ENCODE measurements at regions not wholly inside any gene's neighbourhood (a gene's known extent, or its start where the extent isn't known, plus 50 kb on each side); places are given as distances from the start of the nearest gene placed in this dataset.

DNA sequence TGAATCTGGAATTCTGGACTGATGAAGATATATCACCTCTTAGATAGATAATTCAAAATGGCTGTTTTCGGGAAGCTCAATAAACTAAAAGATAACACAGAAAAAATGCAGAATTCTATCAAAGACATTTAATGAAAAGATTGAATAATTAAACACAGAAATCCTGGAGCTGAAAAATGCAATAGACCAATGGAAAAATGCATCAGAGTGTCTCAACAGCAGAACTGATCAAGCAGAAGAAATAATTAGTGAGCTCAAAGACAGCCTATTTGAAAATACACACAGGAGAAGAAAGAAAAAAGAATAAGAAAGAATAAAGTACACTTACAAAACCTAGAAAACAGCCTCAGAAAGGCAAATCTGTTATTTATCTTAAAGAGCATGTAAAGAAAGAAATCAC is 356.4 kb upstream of the B3GAT1 start:
- Histone ChIP-seq H3K9me2 (replicated peaks; ENCODE audit: insufficient read depth, low read length) (no peaks in the 10 kb centered on the region), H4K20me1 (ENCODE audit: insufficient read depth, low read depth, low read length) (no peaks in the 10 kb centered on the region), H3K9me3 (ENCODE audit: low read length) (no peaks in the 10 kb centered on the region), H3K9ac (ENCODE audit: low read length) (no peak overlapping the region), H3K36me3 (ENCODE audit: insufficient read depth, low read length) (no peaks in the 10 kb centered on the region), H3K27me3 (ENCODE audit: low read length) (no peaks in the 10 kb centered on the region), H3K4me2 (ENCODE audit: low read depth, low read length, poor library complexity, severe bottlenecking) (no peak overlapping the region), H3K79me2 (ENCODE audit: low read length) (no peaks in the 10 kb centered on the region), H3K4me1 (ENCODE audit: low read length) (no peaks in the 10 kb centered on the region), H3K4me3 (ENCODE audit: low read length) (no peak overlapping the region), H2AFZ (ENCODE audit: low read length) (no peak overlapping the region), H3K27ac (ENCODE audit: low read length) (no peak overlapping the region)
- no peak for DNase-seq

DNA sequence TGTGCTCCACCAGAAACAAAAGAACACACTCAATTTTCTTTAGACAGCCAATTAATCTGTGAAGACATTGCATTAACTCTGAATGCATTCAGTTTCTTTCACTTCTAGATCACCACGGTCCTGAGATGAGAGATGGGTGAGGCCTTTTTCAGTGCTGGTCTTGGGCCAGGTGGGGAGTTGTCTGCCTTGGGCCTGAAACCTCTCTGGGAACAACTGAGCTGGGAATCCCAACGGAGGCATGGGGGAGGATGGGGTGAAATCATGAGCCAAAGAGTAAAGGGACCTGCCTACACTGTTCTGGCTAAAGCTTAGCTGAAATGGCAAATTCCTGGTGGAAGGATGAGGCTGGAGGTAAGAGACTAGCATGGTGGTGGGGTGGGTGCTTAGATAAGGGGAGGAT is 353.5 kb upstream of the B3GAT1 start:
- Histone ChIP-seq H3K27me3 (ENCODE audit: low read length) (no peaks in the 10 kb centered on the region), H3K4me3 (ENCODE audit: low read length) (no peak overlapping the region), H3K27ac (ENCODE audit: low read length) (no peak overlapping the region), H3K79me2 (ENCODE audit: low read length) (no peaks in the 10 kb centered on the region), H3K4me2 (ENCODE audit: low read depth, low read length, poor library complexity, severe bottlenecking) (no peak overlapping the region), H2AFZ (ENCODE audit: low read length) (no peak overlapping the region), H3K36me3 (ENCODE audit: insufficient read depth, low read length) (no peaks in the 10 kb centered on the region), H3K9me2 (replicated peaks; ENCODE audit: insufficient read depth, low read length) (no peaks in the 10 kb centered on the region), H3K9ac (ENCODE audit: low read length) (no peak overlapping the region), H3K9me3 (ENCODE audit: low read length) (no peaks in the 10 kb centered on the region), H4K20me1 (ENCODE audit: insufficient read depth, low read depth, low read length) (no peaks in the 10 kb centered on the region), H3K4me1 (ENCODE audit: low read length) (no peaks in the 10 kb centered on the region)
- DNase-seq: no peak

DNA sequence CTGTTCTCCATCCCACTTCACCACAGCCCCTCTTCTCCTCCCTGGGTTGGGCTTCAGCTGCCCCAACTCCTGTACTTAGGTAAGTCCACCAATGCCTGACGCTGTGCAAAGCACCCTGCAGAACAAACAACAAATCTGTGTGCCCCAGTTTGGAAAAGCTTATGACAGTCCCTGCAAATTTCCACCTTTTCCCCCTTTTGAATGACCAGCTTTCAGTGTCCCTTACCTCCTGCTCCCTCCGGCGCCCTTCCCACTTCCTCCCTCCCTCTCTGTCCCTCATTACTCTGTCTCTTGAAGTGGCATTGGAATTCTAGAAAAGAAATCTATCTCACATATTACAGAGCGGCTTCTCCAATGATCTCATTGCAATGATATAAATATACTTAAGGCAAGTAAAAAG is 352.9 kb upstream of the B3GAT1 start:
- Histone ChIP-seq H3K79me2 (ENCODE audit: low read length) (no peaks in the 10 kb centered on the region), H3K27me3 (ENCODE audit: low read length) (no peaks in the 10 kb centered on the region), H4K20me1 (ENCODE audit: insufficient read depth, low read depth, low read length) (no peaks in the 10 kb centered on the region), H3K27ac (ENCODE audit: low read length) (no peak overlapping the region), H3K4me2 (ENCODE audit: low read depth, low read length, poor library complexity, severe bottlenecking) (no peak overlapping the region), H3K4me3 (ENCODE audit: low read length) (no peak overlapping the region), H2AFZ (ENCODE audit: low read length) (no peak overlapping the region), H3K36me3 (ENCODE audit: insufficient read depth, low read length) (no peaks in the 10 kb centered on the region), H3K9ac (ENCODE audit: low read length) (no peak overlapping the region), H3K9me3 (ENCODE audit: low read length) (no peaks in the 10 kb centered on the region), H3K9me2 (replicated peaks; ENCODE audit: insufficient read depth, low read length) (no peaks in the 10 kb centered on the region), H3K4me1 (ENCODE audit: low read length) (no peaks in the 10 kb centered on the region)
- DNase-seq: no peak

DNA sequence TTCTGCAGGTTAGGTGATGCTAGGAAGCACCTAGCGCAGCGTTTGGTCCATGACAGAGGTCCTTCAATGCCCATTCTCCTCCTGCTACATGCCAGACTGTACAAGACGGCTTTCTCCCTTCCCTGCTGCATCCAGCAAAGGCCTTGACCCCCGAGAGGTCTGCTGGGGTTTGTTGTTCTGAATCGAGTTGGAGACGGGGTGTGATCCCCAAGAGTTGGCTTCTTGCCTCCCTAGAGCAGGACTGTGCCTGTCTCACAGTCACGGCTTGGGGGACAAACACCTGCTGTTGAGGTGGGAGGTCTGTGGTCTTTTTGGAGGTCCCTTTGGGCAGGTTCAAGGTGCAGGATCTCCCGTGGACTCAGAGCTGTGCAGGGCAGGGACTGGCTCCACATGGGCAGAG is 352.3 kb upstream of the B3GAT1 start:
- Histone ChIP-seq H3K4me1 (ENCODE audit: low read length) (no peaks in the 10 kb centered on the region), H3K9ac (ENCODE audit: low read length) (no peak overlapping the region), H3K9me3 (ENCODE audit: low read length) (no peaks in the 10 kb centered on the region), H3K4me3 (ENCODE audit: low read length) (no peak overlapping the region), H3K79me2 (ENCODE audit: low read length) (no peaks in the 10 kb centered on the region), H3K36me3 (ENCODE audit: insufficient read depth, low read length) (no peaks in the 10 kb centered on the region), H3K4me2 (ENCODE audit: low read depth, low read length, poor library complexity, severe bottlenecking) (no peak overlapping the region), H4K20me1 (ENCODE audit: insufficient read depth, low read depth, low read length) (no peaks in the 10 kb centered on the region), H3K9me2 (replicated peaks; ENCODE audit: insufficient read depth, low read length) (no peaks in the 10 kb centered on the region), H3K27ac (ENCODE audit: low read length) (no peak overlapping the region), H2AFZ (ENCODE audit: low read length) (no peak overlapping the region), H3K27me3 (ENCODE audit: low read length) (no peaks in the 10 kb centered on the region)
- no peak for DNase-seq

DNA sequence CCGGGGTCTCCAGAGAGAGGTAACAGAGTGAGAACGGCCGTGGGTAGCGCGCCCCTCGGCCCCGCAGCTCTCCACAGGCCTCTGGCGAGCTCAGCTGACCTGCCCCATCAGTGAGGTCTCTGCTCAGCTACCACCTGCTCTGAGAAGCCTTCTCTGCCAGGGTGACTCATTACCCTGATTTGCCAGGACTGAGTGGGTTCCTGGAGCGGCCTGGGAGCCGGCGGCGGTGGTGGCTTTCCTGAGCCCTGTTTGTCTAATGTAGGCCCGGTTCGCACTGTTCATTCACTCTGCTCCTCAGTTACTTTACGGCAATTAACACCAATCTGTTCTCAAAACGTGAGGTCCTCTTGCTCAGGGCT is 351.0 kb upstream of the B3GAT1 start:
- Histone ChIP-seq H3K9ac (ENCODE audit: low read length) (no peak overlapping the region), H4K20me1 (ENCODE audit: insufficient read depth, low read depth, low read length) (no peaks in the 10 kb centered on the region), H3K36me3 (ENCODE audit: insufficient read depth, low read length) (no peaks in the 10 kb centered on the region), H3K4me2 (ENCODE audit: low read depth, low read length, poor library complexity, severe bottlenecking) (no peak overlapping the region), H3K79me2 (ENCODE audit: low read length) (no peaks in the 10 kb centered on the region), H3K27ac (ENCODE audit: low read length) (no peak overlapping the region), H3K27me3 (ENCODE audit: low read length) (no peaks in the 10 kb centered on the region), H3K9me2 (replicated peaks; ENCODE audit: insufficient read depth, low read length) (no peaks in the 10 kb centered on the region), H3K9me3 (ENCODE audit: low read length) (no peaks in the 10 kb centered on the region), H3K4me1 (ENCODE audit: low read length) (no peaks in the 10 kb centered on the region), H2AFZ (ENCODE audit: low read length) (no peak overlapping the region), H3K4me3 (ENCODE audit: low read length) (no peak overlapping the region)
- DNase-seq: no peak

DNA sequence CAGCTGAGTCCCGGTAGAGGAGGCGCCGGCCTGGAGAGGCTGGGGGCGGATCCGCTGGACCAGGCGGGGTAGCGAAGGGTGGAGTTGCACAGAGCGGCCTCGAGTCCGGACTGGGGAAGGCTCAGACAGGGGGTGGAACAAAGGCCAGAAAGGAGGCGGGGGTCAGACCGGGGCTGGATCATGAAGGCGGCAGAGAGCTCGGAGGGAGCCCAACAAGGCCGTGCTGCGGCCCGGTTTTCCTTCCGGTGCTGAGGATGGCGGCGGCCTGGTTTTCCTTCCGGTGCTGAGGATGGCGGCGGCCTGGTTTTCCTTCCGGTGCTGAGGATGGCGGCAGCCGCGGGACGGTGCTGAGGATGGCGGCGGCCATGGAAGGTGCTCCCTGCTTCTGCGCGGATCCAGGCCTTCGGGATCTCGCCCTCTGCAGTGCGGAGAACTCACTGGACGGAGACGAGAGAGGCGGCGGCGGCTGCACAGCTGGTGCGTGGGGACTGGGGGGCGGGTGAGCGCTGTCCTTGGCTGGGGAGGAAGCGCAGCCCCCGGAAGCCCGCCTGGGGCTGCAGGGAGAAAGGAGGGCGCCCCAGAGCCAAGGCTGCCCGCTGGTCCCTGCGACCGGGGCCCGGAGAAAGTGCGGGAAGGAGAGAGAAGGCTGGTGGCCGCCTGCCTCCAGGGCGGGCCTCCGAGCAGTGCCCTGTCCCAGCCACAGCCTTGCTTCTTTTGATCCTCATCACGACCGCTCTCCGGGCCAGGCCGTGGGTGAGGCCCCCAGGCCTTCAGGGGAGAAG is 350.4 kb upstream of the B3GAT1 start:
- no peaks in the 10 kb centered on the region for H3K9me2 ChIP-seq (replicated peaks; ENCODE audit: insufficient read depth, low read length)
- H3K4me3 ChIP-seq (ENCODE audit: low read length): no peak overlapping the region
- H3K27ac ChIP-seq (ENCODE audit: low read length): no peak overlapping the region
- no peaks in the 10 kb centered on the region for H3K36me3 ChIP-seq (ENCODE audit: insufficient read depth, low read length)
- H3K79me2 ChIP-seq (ENCODE audit: low read length): no peaks in the 10 kb centered on the region
- H3K27me3 ChIP-seq (ENCODE audit: low read length): no peaks in the 10 kb centered on the region
- no peak overlapping the region for H2AFZ ChIP-seq (ENCODE audit: low read length)
- no peaks in the 10 kb centered on the region for H3K4me1 ChIP-seq (ENCODE audit: low read length)
- no peak overlapping the region for H3K9ac ChIP-seq (ENCODE audit: low read length)
- H3K4me2 ChIP-seq (ENCODE audit: low read depth, low read length, poor library complexity, severe bottlenecking): no peak overlapping the region
- no peak for DNase-seq
- H3K9me3 ChIP-seq (ENCODE audit: low read length): no peaks in the 10 kb centered on the region
- no peaks in the 10 kb centered on the region for H4K20me1 ChIP-seq (ENCODE audit: insufficient read depth, low read depth, low read length)

DNA sequence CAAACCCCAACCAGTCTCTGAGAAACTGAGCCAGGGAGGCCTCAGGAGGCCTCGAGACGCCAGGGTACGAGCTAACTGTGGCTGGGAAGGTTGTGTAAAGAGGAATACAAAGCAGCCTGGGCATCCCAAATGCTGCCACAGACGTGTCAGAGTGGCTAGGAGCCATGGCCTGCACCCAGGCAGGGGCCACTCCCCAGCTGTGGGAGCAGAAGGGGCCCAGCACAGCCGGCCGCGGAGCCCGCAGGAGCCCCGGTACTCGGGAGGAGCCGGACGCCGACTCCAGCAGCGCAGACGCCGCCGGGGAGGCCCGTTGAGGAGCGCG is 349.8 kb upstream of the B3GAT1 start:
- H3K27me3 ChIP-seq (ENCODE audit: low read length): no peaks in the 10 kb centered on the region
- no peaks in the 10 kb centered on the region for H3K36me3 ChIP-seq (ENCODE audit: insufficient read depth, low read length)
- no peaks in the 10 kb centered on the region for H3K79me2 ChIP-seq (ENCODE audit: low read length)
- no peaks in the 10 kb centered on the region for H3K9me2 ChIP-seq (replicated peaks; ENCODE audit: insufficient read depth, low read length)
- no peak for DNase-seq
- H3K9ac ChIP-seq (ENCODE audit: low read length): no peak overlapping the region
- H3K9me3 ChIP-seq (ENCODE audit: low read length): no peaks in the 10 kb centered on the region
- no peak overlapping the region for H3K27ac ChIP-seq (ENCODE audit: low read length)
- H2AFZ ChIP-seq (ENCODE audit: low read length): no peak overlapping the region
- no peaks in the 10 kb centered on the region for H4K20me1 ChIP-seq (ENCODE audit: insufficient read depth, low read depth, low read length)
- H3K4me2 ChIP-seq (ENCODE audit: low read depth, low read length, poor library complexity, severe bottlenecking): no peak overlapping the region
- no peak overlapping the region for H3K4me3 ChIP-seq (ENCODE audit: low read length)
- H3K4me1 ChIP-seq (ENCODE audit: low read length): no peaks in the 10 kb centered on the region

DNA sequence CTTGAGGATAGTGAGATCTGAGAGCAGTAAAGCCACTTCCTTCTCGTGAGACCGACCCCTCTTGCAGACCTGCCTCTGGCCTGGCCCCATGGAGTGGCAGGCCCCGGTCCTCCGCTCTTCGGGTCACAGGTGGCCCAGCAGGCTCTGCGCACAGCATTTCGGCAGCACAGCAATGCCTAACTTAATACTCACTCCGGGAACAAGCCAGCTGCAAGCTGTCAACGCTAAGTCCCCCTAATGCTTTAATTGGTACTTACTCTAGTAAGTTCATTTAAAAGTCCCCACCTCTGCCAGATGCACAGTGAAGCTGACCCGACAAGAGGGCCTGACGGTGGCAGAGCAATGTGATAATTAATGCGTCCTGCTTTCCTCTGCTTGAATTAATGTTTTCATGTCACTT is 349.3 kb upstream of the B3GAT1 start:
- Histone ChIP-seq H3K27me3 (ENCODE audit: low read length) (no peaks in the 10 kb centered on the region), H3K36me3 (ENCODE audit: insufficient read depth, low read length) (no peaks in the 10 kb centered on the region), H3K79me2 (ENCODE audit: low read length) (no peaks in the 10 kb centered on the region), H3K4me3 (ENCODE audit: low read length) (no peak overlapping the region), H3K9ac (ENCODE audit: low read length) (no peak overlapping the region), H4K20me1 (ENCODE audit: insufficient read depth, low read depth, low read length) (no peaks in the 10 kb centered on the region), H3K9me2 (replicated peaks; ENCODE audit: insufficient read depth, low read length) (no peaks in the 10 kb centered on the region), H3K27ac (ENCODE audit: low read length) (no peak overlapping the region), H3K4me1 (ENCODE audit: low read length) (no peaks in the 10 kb centered on the region), H3K9me3 (ENCODE audit: low read length) (no peaks in the 10 kb centered on the region), H3K4me2 (ENCODE audit: low read depth, low read length, poor library complexity, severe bottlenecking) (no peak overlapping the region), H2AFZ (ENCODE audit: low read length) (no peak overlapping the region)
- no peak for DNase-seq

DNA sequence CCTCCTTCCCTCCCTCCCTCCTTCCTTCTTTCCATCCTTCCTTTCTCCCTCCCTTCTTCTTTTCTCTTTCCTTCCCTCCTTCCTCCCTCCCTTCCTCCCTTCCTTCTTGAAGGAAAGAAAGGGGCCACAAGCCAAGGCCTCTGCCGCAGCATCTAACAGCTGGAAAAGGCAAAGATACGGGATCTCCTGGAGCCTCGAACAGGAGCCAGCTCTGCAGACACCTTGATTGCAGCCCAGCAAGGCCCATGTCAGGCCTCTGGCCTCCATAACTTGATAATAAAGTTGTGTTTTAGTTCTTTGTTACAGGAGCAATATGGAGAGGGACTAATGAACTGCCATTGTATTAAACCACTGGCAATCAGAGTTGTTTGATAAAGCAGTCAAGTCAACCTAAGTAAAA is 348.9 kb upstream of the B3GAT1 start:
- Histone ChIP-seq H3K36me3 (ENCODE audit: insufficient read depth, low read length) (no peaks in the 10 kb centered on the region), H3K9ac (ENCODE audit: low read length) (no peak overlapping the region), H3K27ac (ENCODE audit: low read length) (no peak overlapping the region), H4K20me1 (ENCODE audit: insufficient read depth, low read depth, low read length) (no peaks in the 10 kb centered on the region), H3K27me3 (ENCODE audit: low read length) (no peaks in the 10 kb centered on the region), H3K9me3 (ENCODE audit: low read length) (no peaks in the 10 kb centered on the region), H3K79me2 (ENCODE audit: low read length) (no peaks in the 10 kb centered on the region), H3K4me2 (ENCODE audit: low read depth, low read length, poor library complexity, severe bottlenecking) (no peak overlapping the region), H3K4me1 (ENCODE audit: low read length) (no peaks in the 10 kb centered on the region), H2AFZ (ENCODE audit: low read length) (no peak overlapping the region), H3K4me3 (ENCODE audit: low read length) (no peak overlapping the region), H3K9me2 (replicated peaks; ENCODE audit: insufficient read depth, low read length) (no peaks in the 10 kb centered on the region)
- DNase-seq: no peak

Measured in Karpas-422 (cell line).